WERI-Rb-1 (cell line): ENCODE measurements at regions not wholly inside any gene's neighbourhood (a gene's known extent, or its start where the extent isn't known, plus 50 kb on each side); places are given as distances from the start of the nearest gene placed in this dataset.

Experiments
- DNase-seq: peaks from one replicate; pipeline ENCODE4 v3.0.0-alpha.2; 2020
- H3K27ac ChIP-seq: fragments of 250-450 bp; sonication (Bioruptor Pico); 2 replicates; pipeline ENCODE4 v1.5.1; 2020; ENCODE audit warnings: mild to moderate bottlenecking, moderate library complexity
- H3K27me3 ChIP-seq: fragments of 250-450 bp; sonication (Bioruptor Pico); 2 replicates; pipeline ENCODE4 v1.5.1; 2021; ENCODE audit warnings: mild to moderate bottlenecking, low read depth, moderate library complexity; ENCODE audit not compliant: insufficient read depth, severe bottlenecking
- H3K36me3 ChIP-seq: fragments of 250-450 bp; sonication (Bioruptor Pico); 2 replicates; pipeline ENCODE4 v1.5.1; 2020; ENCODE audit warnings: mild to moderate bottlenecking, moderate library complexity
- H3K4me3 ChIP-seq: 2 replicates; pipeline ENCODE4 v1.5.1; 2011; ENCODE audit warnings: low read depth, mild to moderate bottlenecking, control low read depth, low read length
- H3K9me3 ChIP-seq: fragments of 250-450 bp; sonication (Bioruptor Pico); 2 replicates; pipeline ENCODE4 v1.5.1; 2021; ENCODE audit warnings: mild to moderate bottlenecking, moderate library complexity; ENCODE audit not compliant: severe bottlenecking
- TF ChIP-seq, protein P1 (sequence below): IDR thresholded peaks from 2 replicates; pipeline ENCODE4 v1.5.1; 2011; ENCODE audit warnings: low read depth, mild to moderate bottlenecking, control low read depth, inconsistent platforms, low read length

DNA sequence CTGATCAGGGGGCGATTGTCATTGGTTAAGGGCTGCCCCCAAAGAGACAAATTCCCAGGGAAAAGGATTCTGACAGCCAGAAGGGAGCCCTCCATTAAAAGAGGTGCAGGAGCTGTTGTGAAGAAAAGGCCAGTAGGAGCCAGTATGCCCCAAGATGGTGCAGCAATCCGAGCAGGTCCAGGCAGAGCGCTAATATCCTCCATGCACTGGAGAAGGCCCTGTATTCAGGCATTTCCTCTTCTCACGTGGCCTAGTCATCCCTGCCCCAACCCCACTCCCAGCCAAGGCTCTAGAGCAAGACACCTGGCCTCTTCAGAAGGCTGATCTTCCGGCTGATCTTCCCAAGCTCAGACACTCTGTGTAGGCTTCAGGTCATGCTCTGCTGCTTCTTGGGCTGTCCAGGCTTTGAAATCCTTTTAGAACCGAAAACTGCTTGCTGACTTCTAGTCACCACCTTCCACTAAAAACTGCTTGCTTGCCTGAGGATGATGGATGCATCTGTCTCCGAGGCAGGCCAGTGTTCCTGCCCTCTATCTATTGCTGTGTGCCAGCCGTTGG lies 77.4 kb downstream of the CYP26A1 start:
- Histone ChIP-seq H3K36me3 (no peaks in the 10 kb centered on the region), H3K27ac (no peak overlapping the region), H3K4me3 (no peak overlapping the region), H3K9me3 (no peaks in the 10 kb centered on the region), H3K27me3 (no peaks in the 10 kb centered on the region)
- no peak for DNase-seq
- TF ChIP-seq, protein P1, sequence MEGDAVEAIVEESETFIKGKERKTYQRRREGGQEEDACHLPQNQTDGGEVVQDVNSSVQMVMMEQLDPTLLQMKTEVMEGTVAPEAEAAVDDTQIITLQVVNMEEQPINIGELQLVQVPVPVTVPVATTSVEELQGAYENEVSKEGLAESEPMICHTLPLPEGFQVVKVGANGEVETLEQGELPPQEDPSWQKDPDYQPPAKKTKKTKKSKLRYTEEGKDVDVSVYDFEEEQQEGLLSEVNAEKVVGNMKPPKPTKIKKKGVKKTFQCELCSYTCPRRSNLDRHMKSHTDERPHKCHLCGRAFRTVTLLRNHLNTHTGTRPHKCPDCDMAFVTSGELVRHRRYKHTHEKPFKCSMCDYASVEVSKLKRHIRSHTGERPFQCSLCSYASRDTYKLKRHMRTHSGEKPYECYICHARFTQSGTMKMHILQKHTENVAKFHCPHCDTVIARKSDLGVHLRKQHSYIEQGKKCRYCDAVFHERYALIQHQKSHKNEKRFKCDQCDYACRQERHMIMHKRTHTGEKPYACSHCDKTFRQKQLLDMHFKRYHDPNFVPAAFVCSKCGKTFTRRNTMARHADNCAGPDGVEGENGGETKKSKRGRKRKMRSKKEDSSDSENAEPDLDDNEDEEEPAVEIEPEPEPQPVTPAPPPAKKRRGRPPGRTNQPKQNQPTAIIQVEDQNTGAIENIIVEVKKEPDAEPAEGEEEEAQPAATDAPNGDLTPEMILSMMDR = no peak

DNA sequence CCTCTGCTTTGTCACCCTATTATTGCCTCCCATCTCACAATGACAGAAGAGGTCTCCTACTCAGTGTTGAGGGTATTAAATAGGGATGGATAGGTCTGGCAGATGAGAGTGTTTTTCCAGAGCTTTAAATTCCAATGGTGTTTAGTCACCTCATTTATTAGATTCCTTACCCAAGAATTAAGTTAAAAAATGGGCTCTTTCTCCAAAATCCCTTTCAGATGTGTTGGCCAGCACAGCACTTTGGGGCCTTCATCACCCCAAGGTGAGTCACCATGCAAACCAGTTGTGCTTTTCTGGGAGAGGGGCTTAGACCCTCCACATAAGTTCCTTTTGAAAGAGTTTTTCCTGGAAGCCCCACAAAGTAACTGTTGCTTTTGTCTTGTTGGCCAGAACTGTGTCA lies 78.4 kb downstream of the CYP26A1 start:
- Histone ChIP-seq H3K4me3 (no peak overlapping the region), H3K27ac (no peak overlapping the region), H3K27me3 (no peaks in the 10 kb centered on the region), H3K36me3 (no peaks in the 10 kb centered on the region), H3K9me3 (no peaks in the 10 kb centered on the region)
- TF ChIP-seq, protein P1 = no peak
- DNase-seq = no peak

DNA sequence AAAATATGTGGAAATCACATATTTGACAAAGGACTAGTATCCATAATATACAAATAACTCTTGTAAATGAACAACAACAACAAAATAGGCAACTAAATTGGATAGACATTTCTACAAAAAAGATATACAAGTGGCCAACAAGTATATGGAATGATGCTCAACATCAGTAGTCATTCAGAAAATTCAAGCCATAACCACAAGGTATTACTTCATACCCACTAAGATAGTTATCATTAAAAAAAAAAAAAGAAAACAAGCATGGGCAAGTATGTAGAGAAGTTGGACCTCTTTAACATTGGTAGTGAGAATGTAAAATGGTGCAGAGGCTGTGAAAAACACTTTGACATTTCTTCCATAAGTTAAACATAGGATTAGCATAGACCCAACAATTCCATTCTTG lies 80.8 kb downstream of the CYP26A1 start:
- H3K27ac ChIP-seq = no peak overlapping the region
- H3K9me3 ChIP-seq = peaks cover 6% of the 10 kb centered on the region
- TF ChIP-seq, protein P1 = no peak
- H3K27me3 ChIP-seq = no peaks in the 10 kb centered on the region
- no peaks in the 10 kb centered on the region for H3K36me3 ChIP-seq
- DNase-seq = no peak
- no peak overlapping the region for H3K4me3 ChIP-seq

DNA sequence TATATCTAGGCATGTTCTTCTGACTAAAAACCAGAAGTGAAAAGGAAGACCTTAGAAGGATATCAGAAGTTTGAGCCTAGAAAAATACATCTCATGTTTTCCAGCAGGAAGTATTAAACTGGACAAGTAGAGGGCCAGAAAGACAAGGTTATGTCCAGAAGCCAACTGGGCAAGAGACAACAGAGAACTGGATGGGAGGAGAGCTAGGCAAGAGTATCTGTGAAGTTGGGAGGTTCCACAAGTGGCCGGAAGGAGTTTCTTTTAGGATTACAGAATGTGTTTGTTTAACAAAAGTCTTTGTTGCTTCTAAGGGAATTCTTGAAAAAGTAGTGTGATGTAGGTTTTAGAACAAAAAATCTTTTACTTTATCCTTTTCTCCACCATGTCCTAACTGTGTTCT lies 86.4 kb downstream of the CYP26A1 start:
- Histone ChIP-seq H3K4me3 (no peak overlapping the region), H3K27ac (no peak overlapping the region), H3K27me3 (no peaks in the 10 kb centered on the region), H3K36me3 (no peaks in the 10 kb centered on the region), H3K9me3 (peaks cover 6% of the 10 kb centered on the region)
- DNase-seq = no peak
- TF ChIP-seq, protein P1 = no peak

DNA sequence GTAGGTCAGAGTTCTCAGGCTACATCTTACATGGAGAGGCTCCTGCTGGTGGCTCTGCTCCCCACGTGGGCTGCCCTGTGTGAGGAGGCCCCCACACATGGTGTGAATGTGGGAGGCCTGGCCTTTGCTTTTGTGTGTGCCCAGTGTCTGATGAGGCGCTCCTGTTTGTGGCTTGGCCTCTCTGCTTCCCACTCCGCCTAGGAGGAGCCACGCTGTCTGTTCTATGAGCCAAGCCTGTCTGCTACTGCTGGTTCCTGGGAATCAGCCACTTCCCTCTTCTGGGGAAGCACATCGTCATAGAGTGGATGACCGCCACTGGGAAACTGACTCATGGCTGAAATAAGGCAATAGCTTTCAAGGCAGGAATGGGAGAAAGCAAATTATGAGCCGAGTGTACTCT lies 87.1 kb downstream of the CYP26A1 start:
- no peak for DNase-seq
- no peaks in the 10 kb centered on the region for H3K27me3 ChIP-seq
- no peaks in the 10 kb centered on the region for H3K36me3 ChIP-seq
- H3K9me3 ChIP-seq = peaks cover 6% of the 10 kb centered on the region
- no peak overlapping the region for H3K4me3 ChIP-seq
- no peak overlapping the region for H3K27ac ChIP-seq
- TF ChIP-seq, protein P1 = no peak

DNA sequence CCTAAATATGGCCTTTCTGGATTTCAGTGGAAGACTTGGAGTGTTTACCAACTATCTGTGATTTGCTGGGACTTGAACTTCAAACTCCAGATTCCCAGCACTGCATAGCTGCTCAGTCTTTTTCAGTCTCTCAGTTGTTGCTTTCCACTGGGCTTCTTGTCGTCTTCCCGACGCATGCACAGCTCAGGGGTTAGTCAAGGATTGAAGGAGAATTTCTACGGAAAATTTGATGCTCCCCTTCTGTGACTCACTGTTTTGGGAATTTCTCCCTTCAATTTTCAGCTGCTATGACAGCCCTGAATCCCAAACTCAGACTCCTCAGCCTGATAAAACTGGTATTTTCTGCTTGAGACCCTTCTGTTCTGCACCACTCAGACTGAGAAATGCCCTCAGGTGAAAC lies 91.7 kb downstream of the CYP26A1 start:
- H3K36me3 ChIP-seq = no peaks in the 10 kb centered on the region
- no peak overlapping the region for H3K4me3 ChIP-seq
- no peak for DNase-seq
- peaks cover 6% of the 10 kb centered on the region for H3K9me3 ChIP-seq
- H3K27me3 ChIP-seq = no peaks in the 10 kb centered on the region
- TF ChIP-seq, protein P1 = no peak
- H3K27ac ChIP-seq = no peak overlapping the region
